GM13976 (cell line): ENCODE measurements at regions not wholly inside any gene's neighbourhood (a gene's known extent, or its start where the extent isn't known, plus 50 kb on each side); places are given as distances from the start of the nearest gene placed in this dataset.

Experiments used
- DNase-seq: peaks from one replicate; pipeline ENCODE4 v3.0.0; 2012; ENCODE audit warnings: low spot score
- in situ Hi-C: fragments of 300-500 bp; cut with MboI; formaldehyde crosslinking; loops from one replicate; pipeline ENCODE4 v1.12.0; 2022; ENCODE audit warnings: low sequenced_read_pairs, mixed read lengths, inconsistent platforms; ENCODE audit not compliant: unreplicated experiment
- TF ChIP-seq, protein P1 (sequence below): IDR thresholded peaks from 2 replicates; pipeline ENCODE4 v1.5.1; 2012; ENCODE audit warnings: borderline replicate concordance, mild to moderate bottlenecking; ENCODE audit not compliant: insufficient read depth; ENCODE audit errors: extremely low read depth, missing control alignments, control extremely low read depth

DNA sequence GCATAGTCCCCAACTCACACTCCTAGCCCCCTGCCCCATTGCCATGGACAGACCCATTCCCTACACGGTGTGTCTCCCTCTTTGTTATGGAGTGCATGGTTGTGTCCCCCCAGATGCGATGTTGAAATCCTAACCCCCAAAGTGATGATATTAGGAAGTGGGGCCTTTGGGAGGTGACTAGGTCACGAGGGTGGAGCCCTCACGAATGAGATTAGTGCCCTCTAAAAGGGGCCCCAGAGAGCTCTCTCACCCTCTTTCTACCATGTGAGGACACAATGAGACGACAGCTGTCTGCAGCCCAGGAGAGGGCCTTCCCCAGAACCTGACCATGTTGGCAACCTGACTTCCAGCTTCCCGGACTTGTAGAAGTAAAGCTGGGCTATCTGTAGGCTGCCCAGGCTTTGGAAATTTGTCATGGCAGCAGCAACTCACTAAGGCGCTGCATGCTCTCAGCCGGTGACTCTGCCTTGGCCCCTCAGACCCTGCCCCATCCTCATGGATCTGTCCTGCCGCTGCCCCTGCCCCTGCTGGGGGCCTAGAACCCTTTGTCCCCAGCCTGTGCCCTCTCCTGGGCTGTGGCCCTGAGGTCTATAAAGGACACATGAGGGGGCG lies 318.1 kb upstream of the RTL1 start:
- in situ Hi-C loops: no loop called here
- TF ChIP-seq, protein P1, sequence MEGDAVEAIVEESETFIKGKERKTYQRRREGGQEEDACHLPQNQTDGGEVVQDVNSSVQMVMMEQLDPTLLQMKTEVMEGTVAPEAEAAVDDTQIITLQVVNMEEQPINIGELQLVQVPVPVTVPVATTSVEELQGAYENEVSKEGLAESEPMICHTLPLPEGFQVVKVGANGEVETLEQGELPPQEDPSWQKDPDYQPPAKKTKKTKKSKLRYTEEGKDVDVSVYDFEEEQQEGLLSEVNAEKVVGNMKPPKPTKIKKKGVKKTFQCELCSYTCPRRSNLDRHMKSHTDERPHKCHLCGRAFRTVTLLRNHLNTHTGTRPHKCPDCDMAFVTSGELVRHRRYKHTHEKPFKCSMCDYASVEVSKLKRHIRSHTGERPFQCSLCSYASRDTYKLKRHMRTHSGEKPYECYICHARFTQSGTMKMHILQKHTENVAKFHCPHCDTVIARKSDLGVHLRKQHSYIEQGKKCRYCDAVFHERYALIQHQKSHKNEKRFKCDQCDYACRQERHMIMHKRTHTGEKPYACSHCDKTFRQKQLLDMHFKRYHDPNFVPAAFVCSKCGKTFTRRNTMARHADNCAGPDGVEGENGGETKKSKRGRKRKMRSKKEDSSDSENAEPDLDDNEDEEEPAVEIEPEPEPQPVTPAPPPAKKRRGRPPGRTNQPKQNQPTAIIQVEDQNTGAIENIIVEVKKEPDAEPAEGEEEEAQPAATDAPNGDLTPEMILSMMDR: no peak
- DNase-seq: no peak

DNA sequence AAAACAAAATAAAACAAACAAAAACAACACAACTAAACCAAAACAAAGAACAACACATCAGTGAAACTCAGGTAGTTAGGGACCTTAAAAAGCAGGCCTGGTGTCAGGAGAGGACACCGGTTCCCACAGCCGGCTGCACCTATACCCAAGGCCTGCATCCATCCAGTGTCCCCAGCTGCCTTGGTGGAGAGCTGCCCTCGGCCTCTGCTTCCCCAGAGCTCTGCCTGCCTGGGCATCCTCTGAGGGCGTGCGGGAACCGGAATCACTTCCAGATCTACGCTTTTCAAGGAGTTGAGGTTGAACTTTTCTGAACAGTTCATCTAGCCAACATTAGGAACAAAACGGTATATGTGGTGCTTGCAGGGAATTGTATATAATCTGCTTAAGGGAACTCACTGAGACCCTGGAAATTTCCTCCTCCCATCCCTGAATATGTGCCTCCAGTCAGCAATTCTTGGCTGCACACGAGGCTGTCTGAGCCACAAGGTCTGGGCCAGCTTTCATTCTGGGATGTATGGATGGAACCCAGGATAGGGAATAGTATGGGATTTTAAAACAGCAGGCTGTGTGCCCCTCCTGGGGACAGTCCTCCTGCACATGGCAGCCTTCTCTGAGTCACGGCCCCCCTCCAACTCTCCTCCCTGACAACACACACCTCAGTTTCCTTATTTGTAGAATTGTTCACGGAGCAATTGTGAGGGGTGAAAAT lies 319.0 kb upstream of the RTL1 start:
- in situ Hi-C loops: no loop called here
- TF ChIP-seq, protein P1: no peak
- no peak for DNase-seq

DNA sequence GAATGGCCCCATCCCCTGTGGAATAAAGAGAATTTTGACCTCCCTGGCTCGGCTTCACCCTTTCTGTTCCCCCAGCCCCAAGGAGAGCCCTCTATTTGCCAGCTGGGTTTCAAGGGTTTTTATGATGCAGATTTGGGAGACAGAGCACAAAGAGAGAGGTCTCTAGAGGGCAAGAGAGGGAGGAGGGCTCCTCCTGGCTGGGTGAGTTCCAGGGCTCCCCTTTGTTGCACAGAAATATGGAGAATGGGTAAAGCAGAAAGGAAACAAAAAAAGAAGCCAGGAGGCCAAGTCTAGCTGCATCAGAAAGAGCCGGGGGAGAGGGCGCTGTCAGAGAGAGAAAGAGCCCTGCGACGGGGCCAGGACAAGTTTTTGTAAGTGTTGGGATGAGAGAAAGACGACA lies 319.6 kb upstream of the RTL1 start:
- DNase-seq: no peak
- in situ Hi-C loops: no loop called here
- TF ChIP-seq, protein P1: no peak

DNA sequence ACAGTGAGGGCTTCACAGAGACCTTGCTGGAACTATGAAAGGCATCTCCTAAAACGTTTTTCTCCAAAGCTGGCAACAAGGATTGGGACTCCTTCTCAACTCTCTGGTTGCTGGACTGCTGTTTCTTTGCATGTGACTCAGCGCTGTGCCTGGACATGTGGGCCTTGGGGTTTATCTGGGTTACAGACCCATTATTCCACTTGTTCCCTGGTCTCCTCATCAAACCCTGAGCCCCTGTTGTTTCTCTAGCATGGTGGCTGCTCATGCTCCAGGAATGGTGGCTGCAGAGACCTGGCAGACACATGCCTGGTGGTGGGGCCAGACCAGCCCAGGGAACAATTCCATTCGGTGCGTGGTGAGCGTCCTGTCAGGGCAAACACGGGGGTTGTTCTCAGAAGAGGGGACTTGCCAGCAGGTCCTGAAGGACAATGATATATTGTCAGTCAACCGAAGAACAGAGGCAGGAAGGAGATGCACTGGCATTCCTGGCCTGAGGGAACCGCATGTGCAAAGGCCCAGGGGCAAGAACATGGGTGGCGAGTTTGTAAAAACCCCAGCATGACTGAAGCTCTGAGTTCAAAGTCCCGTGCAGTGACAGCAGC lies 320.1 kb upstream of the RTL1 start:
- TF ChIP-seq, protein P1: no peak
- DNase-seq: no peak
- in situ Hi-C loops: no loop called here

DNA sequence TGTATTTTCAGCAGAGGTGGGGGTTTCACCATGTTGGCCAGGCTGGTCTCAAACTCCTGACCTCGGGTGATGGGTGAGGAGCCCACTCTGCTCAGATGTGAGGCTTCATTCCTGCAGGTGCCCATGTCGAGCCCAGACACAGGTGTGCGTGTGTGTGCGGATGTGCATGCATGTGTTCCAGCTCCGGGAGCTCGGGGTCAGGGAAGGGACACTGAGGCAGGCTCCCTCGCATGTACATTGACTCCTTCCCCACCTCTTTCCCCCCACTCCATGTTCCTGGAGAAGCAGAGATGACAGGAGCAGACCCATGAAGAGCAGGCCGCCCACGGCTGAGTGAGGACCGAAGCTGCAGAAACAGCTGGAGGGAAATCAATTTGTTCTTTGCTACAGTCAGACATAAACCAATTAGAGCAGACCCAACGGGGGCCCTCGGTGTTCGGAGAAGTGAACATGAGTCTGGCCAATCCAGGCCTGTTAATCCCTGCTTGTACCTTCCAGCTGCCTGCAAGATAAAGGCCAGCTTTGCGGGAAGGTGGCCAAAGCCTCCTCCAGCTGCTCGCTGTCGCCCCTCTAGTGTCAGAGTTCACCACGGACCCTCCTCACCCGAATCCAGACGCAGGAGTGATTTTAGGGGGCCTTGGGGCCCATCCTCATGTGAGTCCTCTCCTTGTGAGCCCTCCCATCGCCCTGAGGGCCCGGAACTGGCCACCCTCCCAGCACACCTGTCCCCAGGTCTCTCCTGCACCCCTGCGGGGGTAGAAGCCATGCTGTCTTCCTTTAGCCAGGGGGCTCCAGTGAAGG lies 321.0 kb upstream of the RTL1 start:
- in situ Hi-C loops: no loop called here
- TF ChIP-seq, protein P1: no peak
- DNase-seq: no peak
